Kidney (tissue), 13 donors: ENCODE measurements at regions not wholly inside any gene's neighbourhood (a gene's known extent, or its start where the extent isn't known, plus 50 kb on each side); places are given as distances from the start of the nearest gene placed in this dataset.

Experiments used
- DNase-seq, 5 donors: peaks; one replicate each; pipeline ENCODE4 v3.0.0-alpha.2; 2013 to 2020
- FAIRE-seq: peaks from 2 replicates; lab custom pipeline; 2012; peaks lifted over from hg19 to GRCh38; lab: Jason Lieb, UNC
- H3K27ac ChIP-seq, 2 donors: one replicate each; pipeline ENCODE4 v1.7.0; 2013; ENCODE audit warnings: low read depth in 2 of 2, low read length in 2 of 2, inconsistent platforms in 1 of 2
- H3K27me3 ChIP-seq: one replicate; pipeline ENCODE4 v1.7.1; 2013; ENCODE audit warnings: low read length, inconsistent platforms; ENCODE audit not compliant: control insufficient read depth, insufficient read depth
- H3K36me3 ChIP-seq, 3 donors: one replicate each; pipeline versions ENCODE4 v1.7.0 to v1.7.1; 2013; ENCODE audit warnings: low read length in 3 of 3, control low read depth in 1 of 3, inconsistent platforms in 1 of 3; ENCODE audit not compliant: insufficient read depth in 3 of 3, control insufficient read depth in 2 of 3
- H3K4me1 ChIP-seq, 3 donors: one replicate each; pipeline versions ENCODE4 v1.7.0 to v1.7.1; 2013; ENCODE audit warnings: low read length in 3 of 3, inconsistent platforms in 1 of 3, low read depth in 1 of 3; ENCODE audit not compliant: control insufficient read depth in 2 of 3, insufficient read depth in 2 of 3
- H3K4me3 ChIP-seq, 3 donors: one replicate each; pipeline versions ENCODE4 v1.7.0 to v1.8.1; 2013; ENCODE audit warnings: low read length in 3 of 3, control low read depth in 1 of 3, inconsistent platforms in 1 of 3
- H3K9ac ChIP-seq, 3 donors: one replicate each; pipeline versions ENCODE4 v1.7.0 to v1.7.1; 2013; ENCODE audit warnings: low read length in 3 of 3, control low read depth in 1 of 3, inconsistent platforms in 1 of 3
- H3K9me3 ChIP-seq, 3 donors: one replicate each; pipeline versions ENCODE4 v1.7.0 to v1.7.1; 2013; ENCODE audit warnings: low read length in 3 of 3, control low read depth in 1 of 3, inconsistent platforms in 1 of 3; ENCODE audit not compliant: control insufficient read depth in 2 of 3, insufficient read depth in 1 of 3
- intact Hi-C: fragments of 100-400 bp; cut with DNase I; formaldehyde crosslinking; loops from one replicate; pipeline ENCODE4 v1.11.1; 2022
- TF ChIP-seq, protein P1 (sequence below): IDR thresholded peaks from 3 replicates; pipeline ENCODE4 v1.5.1; 2012; ENCODE audit warnings: mild to moderate bottlenecking, moderate library complexity, borderline replicate concordance; ENCODE audit not compliant: insufficient read depth; ENCODE audit errors: extremely low read depth
- donor health status: control.
- donor health status: control.
- donor health status: control.
- donor health status: control.
- donor health status: control.
- donor health status: DM: yes; HTN: yes; CAD: no.
- donor health status: Normal renal cell carcinoma (clear cell type).

DNA sequence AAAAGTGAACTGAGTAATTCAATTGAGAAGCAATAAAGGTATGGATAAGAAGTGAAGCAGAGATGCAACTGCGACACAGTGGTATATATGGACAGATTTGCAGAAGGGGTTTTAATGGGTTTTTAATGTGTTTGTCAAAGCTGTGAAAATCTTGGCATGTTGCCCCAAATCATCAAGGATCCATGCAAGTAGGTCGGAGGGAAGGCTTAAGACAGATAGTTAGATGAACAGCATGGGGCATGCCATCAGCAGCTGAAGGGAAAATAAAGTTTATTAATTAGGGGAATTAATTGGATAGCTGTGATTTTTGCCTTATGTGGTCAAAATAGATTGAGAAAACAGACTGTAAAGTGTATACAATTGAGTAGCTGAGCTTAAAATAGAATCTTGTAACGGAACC is 840.1 kb downstream of the JRKL start:
- H3K9ac ChIP-seq: no peak overlapping the region
- no peaks in the 10 kb centered on the region for H3K9me3 ChIP-seq
- FAIRE-seq: no peak
- H3K27ac ChIP-seq: no peak overlapping the region
- intact Hi-C loops: no loop called here
- TF ChIP-seq, protein P1, sequence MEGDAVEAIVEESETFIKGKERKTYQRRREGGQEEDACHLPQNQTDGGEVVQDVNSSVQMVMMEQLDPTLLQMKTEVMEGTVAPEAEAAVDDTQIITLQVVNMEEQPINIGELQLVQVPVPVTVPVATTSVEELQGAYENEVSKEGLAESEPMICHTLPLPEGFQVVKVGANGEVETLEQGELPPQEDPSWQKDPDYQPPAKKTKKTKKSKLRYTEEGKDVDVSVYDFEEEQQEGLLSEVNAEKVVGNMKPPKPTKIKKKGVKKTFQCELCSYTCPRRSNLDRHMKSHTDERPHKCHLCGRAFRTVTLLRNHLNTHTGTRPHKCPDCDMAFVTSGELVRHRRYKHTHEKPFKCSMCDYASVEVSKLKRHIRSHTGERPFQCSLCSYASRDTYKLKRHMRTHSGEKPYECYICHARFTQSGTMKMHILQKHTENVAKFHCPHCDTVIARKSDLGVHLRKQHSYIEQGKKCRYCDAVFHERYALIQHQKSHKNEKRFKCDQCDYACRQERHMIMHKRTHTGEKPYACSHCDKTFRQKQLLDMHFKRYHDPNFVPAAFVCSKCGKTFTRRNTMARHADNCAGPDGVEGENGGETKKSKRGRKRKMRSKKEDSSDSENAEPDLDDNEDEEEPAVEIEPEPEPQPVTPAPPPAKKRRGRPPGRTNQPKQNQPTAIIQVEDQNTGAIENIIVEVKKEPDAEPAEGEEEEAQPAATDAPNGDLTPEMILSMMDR: no peak
- no peaks in the 10 kb centered on the region for H3K27me3 ChIP-seq
- no peaks in the 10 kb centered on the region for H3K36me3 ChIP-seq
- H3K4me3 ChIP-seq: no peak overlapping the region
- H3K4me1 ChIP-seq: no peaks in the 10 kb centered on the region
- DNase-seq: no peak

DNA sequence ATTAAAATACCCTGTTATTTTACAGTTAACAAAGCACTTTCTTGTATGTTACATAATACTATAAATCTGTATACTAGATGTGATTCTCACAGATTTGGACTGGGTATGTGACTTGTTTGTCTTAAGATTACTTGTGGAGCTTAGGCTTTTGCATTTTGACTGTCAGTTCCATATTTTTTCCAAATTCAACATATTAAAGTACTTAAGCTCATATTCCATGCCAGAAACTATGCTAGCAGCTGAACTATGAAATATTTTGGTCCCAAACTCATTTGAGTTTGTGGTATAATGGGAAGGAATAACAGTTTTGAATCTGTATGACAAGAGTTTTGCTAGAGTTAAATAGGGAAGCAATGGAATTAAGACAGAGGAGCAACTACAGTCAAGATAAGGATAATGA is 841.4 kb downstream of the JRKL start:
- intact Hi-C loops: no loop called here
- Histone ChIP-seq H3K27ac (no peak overlapping the region), H3K27me3 (no peaks in the 10 kb centered on the region), H3K36me3 (no peaks in the 10 kb centered on the region), H3K9me3 (no peaks in the 10 kb centered on the region), H3K9ac (no peak overlapping the region), H3K4me1 (no peaks in the 10 kb centered on the region), H3K4me3 (no peak overlapping the region)
- FAIRE-seq (no peak), DNase-seq (no peak)
- TF ChIP-seq, protein P1: no peak

DNA sequence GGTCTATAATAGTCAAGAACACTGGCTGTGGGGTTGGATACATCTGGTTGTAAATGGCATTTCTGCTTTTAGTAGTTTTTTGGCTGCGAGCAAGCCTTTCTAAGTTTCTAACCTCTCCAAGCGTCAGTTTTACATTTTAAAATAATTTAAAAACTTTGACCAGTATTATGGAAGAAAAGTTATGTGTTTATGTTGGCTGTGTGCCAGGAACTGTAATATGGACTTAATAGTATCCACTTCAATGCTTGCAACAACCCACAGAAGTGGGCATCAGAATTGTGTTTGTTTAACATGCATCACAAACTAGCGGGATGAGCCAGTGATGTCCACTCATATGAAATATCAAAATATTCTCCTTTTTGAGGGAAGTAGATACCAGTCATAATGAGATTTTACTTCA is 844.2 kb downstream of the JRKL start:
- no peak for FAIRE-seq
- H3K9ac ChIP-seq: no peak overlapping the region
- no peak for DNase-seq
- H3K36me3 ChIP-seq: no peaks in the 10 kb centered on the region
- TF ChIP-seq, protein P1: no peak
- H3K4me1 ChIP-seq: no peaks in the 10 kb centered on the region
- intact Hi-C loops: no loop called here
- H3K27ac ChIP-seq: no peak overlapping the region
- no peaks in the 10 kb centered on the region for H3K9me3 ChIP-seq
- H3K27me3 ChIP-seq: no peaks in the 10 kb centered on the region
- H3K4me3 ChIP-seq: no peak overlapping the region

DNA sequence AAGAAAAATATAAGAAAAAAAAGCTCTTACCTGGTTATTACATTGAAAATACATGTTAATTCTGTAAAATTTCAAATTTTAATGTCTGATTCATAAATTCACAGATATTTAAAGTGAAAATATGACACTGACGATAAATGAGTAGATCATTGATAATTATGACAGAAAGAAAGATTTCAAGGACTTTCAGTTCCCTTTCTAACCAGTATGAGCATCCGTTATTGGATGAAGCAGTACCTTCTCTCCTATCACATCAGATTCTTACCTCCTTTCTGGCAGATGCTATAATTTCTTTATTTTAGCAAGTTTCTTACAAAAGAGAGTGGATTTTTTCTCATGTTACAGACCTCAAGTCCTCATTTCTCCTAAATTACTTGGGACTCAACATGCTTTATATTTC is 847.3 kb downstream of the JRKL start:
- Histone ChIP-seq H3K9ac (no peak overlapping the region), H3K4me3 (no peak overlapping the region), H3K27ac (no peak overlapping the region), H3K27me3 (no peaks in the 10 kb centered on the region), H3K4me1 (no peaks in the 10 kb centered on the region), H3K9me3 (no peaks in the 10 kb centered on the region), H3K36me3 (no peaks in the 10 kb centered on the region)
- TF ChIP-seq, protein P1: no peak
- FAIRE-seq (no peak), DNase-seq (no peak)
- intact Hi-C loops: no loop called here
